SK-N-SH (cell line): ENCODE measurements at regions not wholly inside any gene's neighbourhood (a gene's known extent, or its start where the extent isn't known, plus 50 kb on each side); places are given as distances from the start of the nearest gene placed in this dataset.

ENCODE experiments used
- CTCF ChIA-PET: fragments of 300-600, 350-600 bp; formaldehyde crosslinking; extraction: SDS; loops from one replicate; lab custom pipeline; 2021; lab: Yijun Ruan, JAX
- POLR2A ChIA-PET: fragments of 350-600 bp; sonication (Branson Sonifier 250); formaldehyde crosslinking; extraction: SDS; loops from one replicate; lab custom pipeline; 2020; ENCODE audit warnings: antibody characterized with exemption, inconsistent platforms; lab: Yijun Ruan, JAX
- DNase-seq: peaks from one replicate; pipeline ENCODE4 v3.0.0; 2012
- H2AFZ ChIP-seq: fragments of 200-600 bp; sonication (generic); 2 replicates; pipeline ENCODE4 v1.8.1; 2016; ENCODE audit warnings: antibody characterized with exemption, mild to moderate bottlenecking, low read depth
- H3F3A ChIP-seq: fragments of 200-600 bp; sonication (generic); replicated peaks from 2 replicates; pipeline ENCODE3; 2016; ENCODE audit warnings: antibody characterized with exemption, mild to moderate bottlenecking; ENCODE audit not compliant: insufficient read depth
- H3K27ac ChIP-seq, 2 experiments: fragments of 200-500 bp in 1 of 2; fragments of 200-600 bp in 1 of 2; sonication (Bioruptor generic) in 1 of 2; sonication (generic), shearing (Covaris generic) in 1 of 2; 2 replicates each; pipeline versions ENCODE4 v1.5.1 to v1.6.1; 2014 to 2016; ENCODE audit warnings: low read depth in 2 of 2, inconsistent platforms in 1 of 2, low read length in 1 of 2, mild to moderate bottlenecking in 1 of 2, mixed read lengths in 1 of 2
- H3K27me3 ChIP-seq: fragments of 200-600 bp; sonication (generic), shearing (Covaris generic); 2 replicates; pipeline ENCODE4 v1.6.1; 2016; ENCODE audit warnings: mixed run types; ENCODE audit not compliant: insufficient read depth
- H3K36me3 ChIP-seq, 2 experiments: fragments of 200-500 bp in 1 of 2; fragments of 200-600 bp in 1 of 2; sonication (Bioruptor generic) in 1 of 2; sonication (generic) in 1 of 2; replicated peaks in 1 of 2; 2 replicates each; pipeline versions ENCODE3 to v1.5.1; 2014 to 2016; ENCODE audit warnings: low read length in 1 of 2, mild to moderate bottlenecking in 1 of 2; ENCODE audit not compliant: insufficient read depth in 2 of 2, control insufficient read depth in 1 of 2
- H3K4me1 ChIP-seq, 2 experiments: fragments of 200-500 bp in 1 of 2; fragments of 200-600 bp in 1 of 2; sonication (Bioruptor generic) in 1 of 2; sonication (generic), shearing (Covaris generic) in 1 of 2; 2 replicates each; pipeline versions ENCODE4 v1.5.1 to v1.6.1; 2014 to 2016; ENCODE audit warnings: low read depth in 1 of 2, low read length in 1 of 2, mixed run types in 1 of 2; ENCODE audit not compliant: insufficient read depth in 2 of 2, control insufficient read depth in 1 of 2
- H3K4me2 ChIP-seq: fragments of 200-600 bp; sonication (generic), shearing (Covaris generic); 2 replicates; pipeline ENCODE4 v1.6.1; 2017; ENCODE audit warnings: mixed run types
- H3K4me3 ChIP-seq, 2 experiments: fragments of 200-500 bp in 1 of 2; fragments of 200-600 bp in 1 of 2; sonication (Bioruptor generic) in 1 of 2; sonication (generic), shearing (Covaris generic) in 1 of 2; 2 replicates each; pipeline versions ENCODE4 v1.5.1 to v1.8.1; 2014 to 2016; ENCODE audit warnings: low read depth in 2 of 2, inconsistent platforms in 1 of 2, low read length in 1 of 2, mild to moderate bottlenecking in 1 of 2, mixed read lengths in 1 of 2, moderate library complexity in 1 of 2
- H3K79me2 ChIP-seq: fragments of 200-600 bp; sonication (generic); 2 replicates; pipeline ENCODE4 v1.8.1; 2017; ENCODE audit warnings: mild to moderate bottlenecking; ENCODE audit not compliant: insufficient read depth
- H3K9ac ChIP-seq: fragments of 200-600 bp; sonication (generic); 2 replicates; pipeline ENCODE4 v1.6.1; 2017; ENCODE audit warnings: mixed run types
- H3K9me2 ChIP-seq: fragments of 200-600 bp; sonication (generic); 2 replicates; pipeline ENCODE4 v1.6.1; 2017; ENCODE audit warnings: mixed run types
- H3K9me3 ChIP-seq: fragments of 200-600 bp; sonication (generic); 2 replicates; pipeline ENCODE4 v1.6.1; 2017; ENCODE audit warnings: mixed run types, mild to moderate bottlenecking, moderate library complexity
- H4K20me1 ChIP-seq: fragments of 200-600 bp; sonication (generic); 2 replicates; pipeline ENCODE4 v1.6.1; 2017; ENCODE audit warnings: mild to moderate bottlenecking, mixed run types; ENCODE audit not compliant: insufficient read depth
- CTCF ChIP-seq: fragments of 200-600 bp; sonication (generic); IDR thresholded peaks from 2 replicates; pipeline ENCODE4 v1.6.1; 2017; ENCODE audit warnings: antibody characterized with exemption, mild to moderate bottlenecking, moderate library complexity
- EP300 ChIP-seq, 2 experiments: IDR thresholded peaks; 2 replicates each; pipeline versions ENCODE4 v1.4.0 to v1.6.1; 2012; ENCODE audit warnings: borderline replicate concordance in 1 of 2, low read depth in 1 of 2, low read length in 1 of 2
- FOSL2 ChIP-seq: IDR thresholded peaks from 2 replicates; pipeline ENCODE4 v1.4.0; 2012; ENCODE audit warnings: low read depth, mild to moderate bottlenecking, moderate library complexity, borderline replicate concordance
- GABPA ChIP-seq: IDR thresholded peaks from 2 replicates; pipeline ENCODE4 v1.4.0; 2012; ENCODE audit warnings: low read depth, mild to moderate bottlenecking
- IRF3 ChIP-seq: fragments of 150-350 bp; IDR thresholded peaks from 2 replicates; pipeline ENCODE4 v1.6.1; 2016; ENCODE audit warnings: mild to moderate bottlenecking, low read depth, low read length
- MAX ChIP-seq: IDR thresholded peaks from 2 replicates; pipeline ENCODE4 v1.4.0; 2012; ENCODE audit warnings: low read depth
- NFIC ChIP-seq: IDR thresholded peaks from 2 replicates; pipeline ENCODE4 v1.4.0; 2012; ENCODE audit warnings: borderline replicate concordance
- REST ChIP-seq: IDR thresholded peaks from 2 replicates; pipeline ENCODE4 v1.6.1; 2012; ENCODE audit warnings: mild to moderate bottlenecking, low read depth, low read length, moderate library complexity
- RXRA ChIP-seq: IDR thresholded peaks from 2 replicates; pipeline ENCODE4 v1.4.0; 2012; ENCODE audit warnings: low read depth, mild to moderate bottlenecking, borderline replicate concordance
- SMC3 ChIP-seq: IDR thresholded peaks from 2 replicates; pipeline ENCODE4 v1.6.1; 2012; ENCODE audit warnings: low read depth, low read length, improper control_type of control experiment
- TAF1 ChIP-seq: IDR thresholded peaks from 2 replicates; pipeline ENCODE4 v1.6.1; 2012; ENCODE audit warnings: low read depth, mild to moderate bottlenecking, low read length, moderate library complexity, borderline replicate concordance
- TCF12 ChIP-seq: IDR thresholded peaks from 2 replicates; pipeline ENCODE4 v1.4.0; 2012
- USF1 ChIP-seq: IDR thresholded peaks from 2 replicates; pipeline ENCODE4 v1.4.0; 2012; ENCODE audit warnings: low read depth, borderline replicate concordance
- YY1 ChIP-seq: IDR thresholded peaks from 2 replicates; pipeline ENCODE4 v1.4.0; 2012; ENCODE audit warnings: low read depth, mild to moderate bottlenecking
- WGBS: methylation state at CpG from one replicate; pipeline ENCODE4 v1.1.6; 2017; ENCODE audit warnings: low lambda C conversion rate; 5-methylcytosine and 5-hydroxymethylcytosine counted together

GRCh38 chr9:2448193-2448738, 173.3 kb upstream of the VLDLR start:
- Histone ChIP-seq H3K4me1 (no peaks in the 10 kb centered on the region), H3K79me2 (no peaks in the 10 kb centered on the region), H3K4me3 (no peak overlapping the region), H4K20me1 (no peaks in the 10 kb centered on the region), H3K27me3 (no peaks in the 10 kb centered on the region), H3F3A (no peaks in the 10 kb centered on the region), H3K4me2 (no peak overlapping the region), H3K36me3 (no peaks in the 10 kb centered on the region), H2AFZ (no peak overlapping the region), H3K9ac (no peak overlapping the region), H3K27ac (no peak overlapping the region), H3K9me3 (no peaks in the 10 kb centered on the region), H3K9me2 (0 out of 2 replicates have a peak, but pooled peaks cover 3% of the 10 kb centered on the region)
- TF ChIP-seq EP300 (IDR thresholded peaks at IDR 0.05; ENCODE audit: borderline replicate concordance in 1 of 2, low read depth in 1 of 2, low read length in 1 of 2) (no peak), TCF12 (no peak), FOSL2 (no peak), TAF1 (no peak)
- no peak for DNase-seq
- ChIA-PET POLR2A (no interaction called here), CTCF (interaction anchor here (0.6 kb wide), 1 partner anchor 42 kb away, joined by 3 read pairs; no protein-coding TSS in a partner anchor)
- WGBS, result 79% methylated on average over 1 of the region's 2 CpGs

GRCh38 chr9:2453106-2453505, 168.5 kb upstream of the VLDLR start:
- ChIA-PET POLR2A (no interaction called here), CTCF (no interaction called here)
- 0 out of 2 replicates have a peak, but pooled peaks cover 3% of the 10 kb centered on the region for H3K9me2 ChIP-seq
- no peaks in the 10 kb centered on the region for H3K9me3 ChIP-seq
- no peak overlapping the region for H3K9ac ChIP-seq
- WGBS, result 67% methylated on average over 1 of the region's 1 CpG
- H3K27me3 ChIP-seq, result no peaks in the 10 kb centered on the region
- H3K27ac ChIP-seq, result no peak overlapping the region
- H4K20me1 ChIP-seq, result no peaks in the 10 kb centered on the region
- H3F3A ChIP-seq, result no peaks in the 10 kb centered on the region
- TF ChIP-seq GABPA, result no peak
- no peak for TF ChIP-seq RXRA
- no peak for TF ChIP-seq IRF3
- no peak for TF ChIP-seq SMC3
- TF ChIP-seq YY1, result no peak
- no peaks in the 10 kb centered on the region for H3K79me2 ChIP-seq
- no peak overlapping the region for H3K4me2 ChIP-seq
- DNase-seq, result no peak
- H3K4me3 ChIP-seq, result no peak overlapping the region
- H2AFZ ChIP-seq, result no peak overlapping the region
- no peaks in the 10 kb centered on the region for H3K4me1 ChIP-seq
- H3K36me3 ChIP-seq, result no peaks in the 10 kb centered on the region

GRCh38 chr9:2453701-2454100, 167.9 kb upstream of the VLDLR start:
- no peak for DNase-seq
- H3K4me3 ChIP-seq, result no peak overlapping the region
- CTCF ChIA-PET, result no interaction called here
- no peak overlapping the region for H3K27ac ChIP-seq
- H2AFZ ChIP-seq, result no peak overlapping the region
- POLR2A ChIA-PET, result no interaction called here
- no peak overlapping the region for H3K4me2 ChIP-seq
- no peaks in the 10 kb centered on the region for H3K9me3 ChIP-seq
- no peaks in the 10 kb centered on the region for H3F3A ChIP-seq
- no peaks in the 10 kb centered on the region for H3K79me2 ChIP-seq
- 0 out of 2 replicates have a peak, but pooled peaks cover 3% of the 10 kb centered on the region for H3K9me2 ChIP-seq
- no peaks in the 10 kb centered on the region for H3K4me1 ChIP-seq
- H4K20me1 ChIP-seq, result no peaks in the 10 kb centered on the region
- WGBS, result 62% methylated on average over 6 of the region's 6 CpGs
- H3K27me3 ChIP-seq, result no peaks in the 10 kb centered on the region
- no peak overlapping the region for H3K9ac ChIP-seq
- no peaks in the 10 kb centered on the region for H3K36me3 ChIP-seq
- TF ChIP-seq CTCF (no peak), FOSL2 (no peak), USF1 (no peak), NFIC (no peak), MAX (no peak), REST (no peak)
